Mammary epithelial cell (primary cell): ENCODE measurements at regions not wholly inside any gene's neighbourhood (a gene's known extent, or its start where the extent isn't known, plus 50 kb on each side); places are given as distances from the start of the nearest gene placed in this dataset.

ENCODE experiments used
- EZH2 ChIP-seq: IDR thresholded peaks from 2 replicates; pipeline ENCODE4 v1.6.1; 2012; ENCODE audit warnings: low read length, inconsistent platforms, borderline replicate concordance
- TF ChIP-seq, protein P1 (sequence below), 2 donors: IDR thresholded peaks in 1 of 2; conservative IDR thresholded peaks in 1 of 2; 2 replicates each; pipeline ENCODE4 v1.5.1; 2011 to 2012; ENCODE audit warnings: inconsistent platforms in 2 of 2, low read length in 2 of 2, mild to moderate bottlenecking in 2 of 2, control low read depth in 1 of 2, low read depth in 1 of 2; ENCODE audit not compliant: insufficient read depth in 1 of 2; ENCODE audit errors: extremely low read depth in 1 of 2

DNA sequence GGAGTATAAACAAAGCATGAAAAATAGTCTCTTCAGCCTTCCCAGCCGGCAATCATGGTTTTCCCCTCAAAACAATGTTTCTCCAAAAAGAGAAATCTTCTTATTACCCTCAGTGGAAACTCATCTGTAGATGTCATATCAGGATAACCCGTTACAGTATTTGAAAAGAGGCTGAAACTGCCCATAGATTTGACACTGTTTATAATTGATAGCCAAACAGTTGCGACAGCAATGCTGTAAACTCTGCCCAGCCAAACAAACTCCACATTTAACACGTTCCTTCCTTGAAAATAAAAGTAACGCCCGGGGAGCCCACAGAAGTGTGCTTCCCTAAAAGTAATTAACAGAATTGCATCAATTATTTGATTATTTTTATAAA, 201.3 kb upstream of the FOXN3 start:
- TF ChIP-seq, protein P1, sequence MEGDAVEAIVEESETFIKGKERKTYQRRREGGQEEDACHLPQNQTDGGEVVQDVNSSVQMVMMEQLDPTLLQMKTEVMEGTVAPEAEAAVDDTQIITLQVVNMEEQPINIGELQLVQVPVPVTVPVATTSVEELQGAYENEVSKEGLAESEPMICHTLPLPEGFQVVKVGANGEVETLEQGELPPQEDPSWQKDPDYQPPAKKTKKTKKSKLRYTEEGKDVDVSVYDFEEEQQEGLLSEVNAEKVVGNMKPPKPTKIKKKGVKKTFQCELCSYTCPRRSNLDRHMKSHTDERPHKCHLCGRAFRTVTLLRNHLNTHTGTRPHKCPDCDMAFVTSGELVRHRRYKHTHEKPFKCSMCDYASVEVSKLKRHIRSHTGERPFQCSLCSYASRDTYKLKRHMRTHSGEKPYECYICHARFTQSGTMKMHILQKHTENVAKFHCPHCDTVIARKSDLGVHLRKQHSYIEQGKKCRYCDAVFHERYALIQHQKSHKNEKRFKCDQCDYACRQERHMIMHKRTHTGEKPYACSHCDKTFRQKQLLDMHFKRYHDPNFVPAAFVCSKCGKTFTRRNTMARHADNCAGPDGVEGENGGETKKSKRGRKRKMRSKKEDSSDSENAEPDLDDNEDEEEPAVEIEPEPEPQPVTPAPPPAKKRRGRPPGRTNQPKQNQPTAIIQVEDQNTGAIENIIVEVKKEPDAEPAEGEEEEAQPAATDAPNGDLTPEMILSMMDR (conservative IDR thresholded peaks at IDR 0.05 in 1 of 2, IDR thresholded peaks at IDR 0.05 in 1 of 2; ENCODE audit: extremely low read depth in 1 of 2, insufficient read depth in 1 of 2, low read depth in 1 of 2, low read length in 2 of 2): no peak
- no peak for TF ChIP-seq EZH2
